ENCODE measurements at regions not wholly inside any gene's neighbourhood (a gene's known extent, or its start where the extent isn't known, plus 50 kb on each side); places are given as distances from the start of the nearest gene placed in this dataset.

DNA sequence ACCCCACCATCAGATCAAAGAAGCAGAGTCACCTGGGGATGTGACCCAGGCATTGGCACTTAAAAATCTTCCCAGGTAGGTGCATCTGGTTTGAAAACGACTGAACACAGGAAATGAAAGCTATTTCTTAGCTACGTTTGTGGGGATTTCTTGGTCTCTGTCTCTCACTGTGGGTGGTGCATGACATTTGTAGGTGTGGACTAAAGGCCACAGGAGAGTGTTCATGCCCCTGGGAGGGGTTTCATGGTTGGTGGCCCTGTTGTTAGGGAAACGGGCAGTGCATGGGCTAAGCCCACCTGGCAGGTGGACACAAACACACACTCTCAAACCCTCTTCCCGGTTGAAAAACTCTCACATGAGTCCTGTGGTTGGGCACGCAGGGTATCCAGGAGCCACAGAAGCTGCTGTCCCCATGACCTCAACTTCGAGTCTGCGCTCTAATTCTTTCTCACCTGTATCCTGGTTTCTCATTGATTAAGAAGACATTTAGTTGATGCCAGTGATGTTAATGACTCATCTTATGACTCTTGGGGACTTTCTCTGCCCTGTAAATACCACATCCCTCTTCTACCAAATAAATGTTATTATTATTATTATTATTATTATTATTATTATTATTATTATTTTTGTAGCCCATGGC is 119.4 kb downstream of the MRPS6 start:
- intact Hi-C loops (cut with DNase I) = no loop called here
- no peak for DNase-seq (ENCODE audit: low spot score)

DNA sequence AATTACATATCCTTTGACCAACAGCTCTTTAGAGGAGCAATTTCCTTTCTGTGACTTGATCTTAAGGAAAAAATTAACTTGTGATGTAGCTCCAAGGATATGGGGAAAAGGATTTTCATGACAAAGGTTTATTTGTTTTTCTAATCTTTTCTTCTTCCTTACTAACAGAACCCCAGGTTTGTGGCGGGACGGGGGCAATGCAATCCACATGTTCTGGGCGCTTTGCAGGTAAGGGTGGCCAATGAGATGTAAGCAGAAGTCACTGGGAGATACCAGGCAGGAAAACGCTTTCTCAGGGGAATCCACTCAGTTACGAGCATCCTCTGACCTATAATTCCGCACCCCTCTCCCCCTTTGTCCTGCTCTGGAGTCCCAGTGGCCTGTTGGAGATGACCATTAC is 122.0 kb downstream of the MRPS6 start:
- DNase-seq (ENCODE audit: low spot score) = no peak
- intact Hi-C loops (cut with DNase I) = no loop called here

DNA sequence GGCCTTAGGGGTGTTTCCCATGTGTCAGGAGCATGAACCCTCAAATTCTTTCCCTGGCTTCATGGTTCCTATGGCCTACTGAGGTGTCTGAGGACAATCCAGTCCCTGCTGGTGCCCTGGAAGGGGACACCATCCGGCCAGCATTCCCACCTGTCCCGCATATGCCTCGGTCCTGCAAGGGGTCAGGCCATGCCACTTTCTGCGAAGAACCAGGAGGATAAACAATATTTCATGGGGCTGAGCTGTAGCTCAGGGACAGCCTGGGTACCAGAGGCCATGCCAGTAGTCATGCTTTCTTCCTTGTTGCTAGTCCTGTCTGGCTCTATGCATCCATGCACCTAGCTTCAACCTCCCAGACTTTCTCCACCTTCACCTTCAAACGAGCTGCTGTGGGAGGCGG is 123.6 kb downstream of the MRPS6 start:
- intact Hi-C loops (cut with DNase I) = no loop called here
- no peak for DNase-seq (ENCODE audit: low spot score)

DNA sequence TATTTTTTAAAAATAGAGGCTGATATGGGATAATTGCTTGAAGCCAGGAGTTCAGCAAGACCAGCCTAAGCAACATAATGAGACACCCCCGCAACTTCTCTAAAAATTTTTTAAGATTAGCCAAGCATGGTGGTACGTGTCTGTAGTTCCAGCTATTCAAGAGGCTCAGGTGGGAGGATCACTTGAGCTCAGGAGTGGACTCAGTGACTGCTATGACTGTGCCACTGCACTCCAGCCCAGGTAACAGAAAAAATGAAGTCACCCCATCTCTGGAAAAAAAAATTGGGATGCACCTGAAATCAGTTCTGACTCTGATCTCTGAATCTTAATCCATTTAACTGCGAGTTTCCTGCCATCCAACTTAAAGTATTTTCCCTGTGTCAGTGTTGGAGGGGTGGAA is 124.2 kb downstream of the MRPS6 start:
- intact Hi-C loops (cut with DNase I) = no loop called here
- DNase-seq (ENCODE audit: low spot score) = no peak

DNA sequence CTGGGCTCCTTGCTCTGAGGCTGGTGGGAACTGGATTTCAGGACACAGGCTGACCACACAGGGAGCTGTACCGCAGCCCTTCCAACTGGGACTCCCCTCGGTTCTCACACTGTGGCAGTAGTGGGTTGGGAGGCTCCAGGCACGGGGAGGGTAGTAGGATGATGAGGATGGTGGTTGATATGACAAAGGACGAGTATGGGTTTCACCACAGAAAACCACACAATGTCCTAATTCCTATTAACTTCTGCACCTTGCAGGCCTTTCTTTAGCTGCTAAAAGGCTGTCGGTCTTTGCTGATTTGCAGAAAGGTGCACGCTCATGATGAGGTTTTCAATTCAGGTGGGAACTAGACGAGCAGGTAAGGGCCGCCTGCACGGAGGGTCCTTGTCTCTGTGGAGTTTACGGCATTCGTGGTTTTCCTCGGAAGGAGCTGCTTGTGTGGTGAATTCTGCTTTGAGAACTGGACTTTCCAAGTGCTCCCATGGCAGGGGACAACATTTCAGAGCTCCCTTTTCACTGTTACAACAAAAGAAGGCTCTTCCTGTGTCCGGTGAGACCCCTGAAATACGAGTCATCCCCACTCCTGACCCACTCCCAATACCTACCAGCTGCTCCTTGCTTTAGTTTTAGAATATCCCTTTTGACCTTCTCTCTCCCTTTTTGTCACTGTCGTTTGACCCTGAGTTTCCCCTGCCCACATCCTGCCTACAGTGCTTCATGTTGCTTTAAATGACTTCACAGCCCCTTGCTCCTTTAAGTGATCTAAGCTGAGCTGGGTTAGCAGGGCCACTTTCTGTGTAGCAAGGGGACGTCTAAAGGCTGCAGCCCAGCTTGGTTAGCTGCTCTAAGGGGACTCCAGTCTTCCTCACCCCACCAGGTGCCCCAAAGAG is 125.1 kb downstream of the MRPS6 start:
- no peak for DNase-seq (ENCODE audit: low spot score)

DNA sequence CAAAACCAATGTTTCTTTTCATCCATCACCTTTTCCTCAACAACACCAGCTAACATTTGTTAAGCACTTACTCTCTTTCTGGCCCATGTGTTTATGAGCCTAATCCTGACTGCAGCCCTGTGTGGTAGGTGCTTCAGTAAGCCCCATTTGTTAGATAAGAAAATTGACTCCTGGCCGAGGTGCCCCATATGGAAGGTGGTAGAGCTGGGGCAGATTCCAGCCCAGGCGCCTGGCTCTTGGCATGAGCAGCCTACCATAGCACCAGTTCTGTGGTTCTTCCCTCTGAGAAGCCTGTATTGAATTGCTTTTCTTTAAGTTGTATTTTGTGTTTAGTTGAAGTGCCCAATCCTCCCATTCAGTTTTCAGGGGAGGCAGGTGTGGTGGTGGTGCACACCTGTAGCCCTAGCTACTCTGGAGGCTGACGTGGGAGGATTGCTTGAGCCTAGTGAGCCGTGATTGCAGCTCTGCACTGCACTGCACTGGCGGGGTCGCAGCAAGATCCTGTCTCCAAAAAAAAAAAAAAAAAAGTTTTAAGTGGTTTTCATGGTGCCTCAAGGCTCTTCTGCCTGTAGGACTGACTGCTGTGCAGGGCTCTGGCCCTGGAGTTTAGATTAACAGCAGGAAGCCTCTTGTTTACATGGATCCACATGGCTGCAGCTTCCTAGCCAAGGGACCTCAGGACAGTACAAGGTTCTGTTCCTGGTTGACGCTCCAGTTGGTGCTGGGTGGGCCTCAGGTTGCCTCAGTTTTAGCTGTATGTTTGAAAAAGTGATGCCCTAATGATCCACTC is 125.9 kb downstream of the MRPS6 start:
- DNase-seq (ENCODE audit: low spot score) = no peak

More for the DNA sequence above, 125.1 kb downstream of the MRPS6 start:
- intact Hi-C loops (cut with DNase I) = no loop called here

DNA sequence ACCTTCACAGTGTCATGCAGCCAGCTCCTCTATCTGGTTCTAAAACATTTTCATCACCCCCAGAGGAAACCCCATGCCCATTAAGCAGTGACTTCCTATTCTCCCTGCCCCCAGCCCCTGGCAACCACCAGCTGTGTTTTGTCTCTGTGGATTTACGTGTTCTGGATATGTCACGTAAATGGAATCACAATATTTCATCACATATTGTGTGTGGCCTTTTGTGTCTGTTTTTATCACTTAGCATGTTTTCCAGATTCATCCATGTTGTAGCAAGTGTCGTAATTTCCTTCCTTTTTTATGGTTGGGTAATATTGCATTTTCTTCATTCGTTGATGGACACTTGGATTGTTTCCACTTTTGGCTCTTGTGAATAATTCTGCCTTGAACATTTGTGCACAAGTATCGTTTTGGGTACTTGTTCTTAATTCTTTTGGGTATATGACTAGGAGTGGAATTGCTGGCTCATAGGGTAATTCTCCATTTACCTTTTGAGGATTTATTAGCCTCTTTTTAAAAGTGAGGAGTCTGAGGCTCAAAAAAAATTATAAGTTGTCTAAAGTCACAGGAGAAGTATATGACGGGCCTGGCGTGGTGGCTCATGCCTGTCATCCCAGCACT is 127.0 kb downstream of the MRPS6 start:
- no peak for DNase-seq (ENCODE audit: low spot score)
- intact Hi-C loops (cut with DNase I) = loop anchor here (5.0 kb wide), 3 partner anchors 73 to 278 kb away; partner anchors contain the start of genes MRPS6 and SLC5A3

More for the DNA sequence above, 125.9 kb downstream of the MRPS6 start:
- intact Hi-C loops (cut with DNase I) = no loop called here

DNA sequence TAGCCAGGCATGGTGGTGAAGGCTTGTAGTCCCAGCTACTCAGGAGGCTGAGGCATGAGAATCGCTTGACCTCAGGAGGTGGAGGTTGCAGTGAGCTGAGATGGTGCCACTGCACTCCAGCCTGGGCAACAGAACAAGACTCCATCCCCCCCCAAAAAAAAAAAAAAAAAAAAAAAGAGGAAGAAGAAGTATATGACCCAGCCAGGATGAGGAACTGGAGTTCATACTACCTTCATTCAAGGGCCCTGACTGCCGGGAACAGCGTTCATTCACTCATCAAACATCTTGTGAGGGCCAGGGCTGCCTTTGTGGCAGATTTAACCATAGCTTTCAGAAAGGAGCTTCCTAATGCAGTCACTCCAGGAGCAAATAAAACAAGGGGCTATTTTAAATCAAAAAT is 127.6 kb downstream of the MRPS6 start:
- intact Hi-C loops (cut with DNase I) = loop anchor here (5.0 kb wide), 3 partner anchors 74 to 279 kb away; partner anchors contain the start of genes MRPS6 and SLC5A3
- DNase-seq (ENCODE audit: low spot score) = no peak

DNA sequence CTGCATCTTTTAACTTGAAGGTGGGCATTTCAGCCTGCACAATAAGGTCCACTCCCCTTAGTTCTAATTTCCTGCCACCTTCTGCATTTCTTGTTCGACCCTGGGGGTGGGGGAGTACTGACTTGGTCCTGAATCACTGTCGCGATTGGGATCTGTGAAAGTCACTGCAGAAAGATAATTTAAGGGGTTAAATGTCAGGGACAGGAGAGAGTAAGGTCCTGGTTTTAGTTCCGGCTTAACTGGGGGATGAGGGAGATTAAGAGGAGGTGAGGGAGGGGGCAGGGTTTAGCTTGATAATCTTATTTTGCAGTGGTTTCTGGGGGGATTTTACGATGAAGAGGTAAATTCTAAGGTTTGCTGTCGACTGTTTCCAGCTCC is 128.1 kb downstream of the MRPS6 start:
- DNase-seq (ENCODE audit: low spot score) = no peak
- intact Hi-C loops (cut with DNase I) = loop anchor here (5.0 kb wide), 3 partner anchors 74 to 279 kb away; partner anchors contain the start of genes MRPS6 and SLC5A3

DNA sequence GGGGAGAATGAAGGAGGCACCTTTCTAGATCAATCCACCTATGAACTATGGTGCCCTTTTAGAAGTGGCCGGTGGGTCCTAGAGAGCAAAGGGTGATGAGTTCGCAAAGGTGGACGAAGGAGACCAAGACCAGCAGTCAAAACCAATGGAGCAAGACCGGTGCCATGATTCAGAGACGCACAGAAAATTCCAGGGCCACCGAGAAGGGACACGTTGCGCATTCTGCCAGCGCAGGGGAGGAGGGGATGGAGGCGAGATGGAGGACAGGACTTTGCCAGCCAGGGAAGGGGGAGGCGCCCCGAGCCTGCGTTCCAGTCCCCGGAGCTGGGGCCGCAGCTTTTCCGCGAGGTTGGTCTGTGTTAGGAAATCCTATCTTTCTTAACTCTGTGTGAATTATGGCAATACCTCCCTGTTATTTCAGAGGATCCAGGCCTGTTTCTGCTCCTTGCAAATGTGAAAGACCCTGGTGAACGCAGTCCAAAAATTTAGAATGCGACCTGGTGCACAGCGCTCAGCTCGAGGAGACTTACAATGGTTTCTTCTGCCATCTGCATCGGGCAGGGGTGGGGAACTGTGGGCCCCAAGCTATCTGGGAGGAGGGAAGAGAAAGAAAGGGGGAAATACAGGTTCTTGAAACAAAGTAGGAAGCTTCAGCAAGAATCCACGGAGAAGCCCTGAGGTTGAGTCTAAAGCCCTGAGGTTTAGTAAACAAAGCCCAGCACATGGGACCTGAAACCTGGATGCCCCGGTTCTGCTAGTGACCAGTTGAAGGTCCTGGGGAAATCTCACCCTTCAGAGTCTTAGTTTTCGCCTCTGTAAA is 129.4 kb downstream of the MRPS6 start:
- intact Hi-C loops (cut with DNase I) = loop anchor here (2.0 to 5.0 kb wide), 4 partner anchors 75 to 280 kb away; partner anchors contain the start of genes MRPS6 and SLC5A3
- DNase-seq (ENCODE audit: low spot score) = no peak

DNA sequence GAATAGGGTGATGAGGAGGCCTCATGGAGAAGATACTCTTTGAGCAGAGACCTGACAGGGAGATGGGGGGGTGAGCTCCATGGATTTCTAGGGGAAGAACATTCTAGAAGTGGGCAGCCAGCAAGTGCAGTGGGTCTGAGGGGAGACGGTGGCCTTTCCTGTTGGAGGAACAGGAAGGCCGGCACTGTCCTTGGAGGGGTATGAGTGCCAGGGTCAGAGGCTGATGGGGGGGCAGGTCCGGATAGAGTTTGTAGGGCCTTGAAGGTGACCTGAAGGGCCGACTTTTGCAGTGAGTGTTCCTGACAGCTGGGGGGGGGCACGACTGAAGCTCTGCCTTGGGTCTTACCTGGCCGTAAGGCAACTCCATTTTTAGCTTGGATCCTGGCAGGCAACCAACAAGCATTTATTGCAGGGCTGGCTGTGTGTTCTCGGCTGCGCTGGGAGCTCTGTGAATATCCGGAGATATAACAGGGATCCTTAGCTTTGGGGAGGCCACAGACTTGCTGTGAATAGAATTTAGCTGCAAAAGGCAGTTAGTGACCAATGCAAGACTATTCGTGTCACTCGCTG is 130.6 kb downstream of the MRPS6 start:
- intact Hi-C loops (cut with DNase I) = loop anchor here (2.0 to 5.0 kb wide), 4 partner anchors 77 to 282 kb away; partner anchors contain the start of genes MRPS6 and SLC5A3
- no peak for DNase-seq (ENCODE audit: low spot score)

DNA sequence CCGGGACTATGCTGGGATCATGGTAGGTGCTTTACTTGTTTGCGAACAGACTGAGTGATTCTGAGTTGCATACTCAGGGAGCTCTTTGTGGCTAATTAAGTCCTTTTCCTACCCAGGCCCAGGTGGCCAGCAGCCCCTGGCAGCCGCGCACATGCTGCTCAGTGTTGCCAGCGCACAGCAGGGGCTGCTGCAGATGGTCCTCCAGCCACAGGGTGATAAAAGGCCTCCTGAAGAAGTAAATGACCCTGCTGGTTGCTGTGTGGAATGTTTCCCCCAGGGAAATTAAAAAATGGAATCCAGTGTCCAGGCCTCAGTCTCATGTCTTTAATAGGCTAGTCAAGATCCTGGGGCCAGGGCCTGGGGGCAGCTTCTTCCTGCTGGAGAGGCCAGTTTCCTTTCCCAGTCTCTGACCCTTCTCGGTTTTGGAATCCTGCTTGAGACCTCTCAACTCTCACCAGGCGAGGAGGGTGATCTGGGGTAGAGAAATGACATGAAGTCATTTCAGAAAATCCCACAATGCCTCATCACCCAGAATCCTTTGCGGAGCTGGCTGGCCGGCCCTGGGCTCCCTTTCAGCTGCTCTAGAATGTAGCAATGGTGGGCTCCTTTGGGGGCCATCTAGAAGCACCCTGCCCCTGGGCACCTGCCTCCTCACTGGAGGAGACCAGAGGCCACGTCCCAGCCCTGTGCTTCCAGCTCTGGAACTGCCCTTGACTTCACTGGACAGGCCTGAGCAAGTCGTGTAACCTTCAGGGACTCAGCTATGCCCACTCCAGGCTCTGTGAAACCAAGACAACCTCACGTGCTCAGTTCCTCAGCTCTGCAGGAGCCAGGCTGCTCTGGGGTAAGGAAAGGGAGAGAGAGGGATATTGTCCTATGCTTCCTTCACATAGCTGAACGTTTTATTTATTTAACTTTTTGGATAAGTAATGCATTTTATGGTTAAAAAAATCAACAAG is 131.4 kb downstream of the MRPS6 start:
- intact Hi-C loops (cut with DNase I) = loop anchor here (5.0 kb wide), 3 partner anchors 77 to 282 kb away; partner anchors contain the start of genes MRPS6 and SLC5A3

DNA sequence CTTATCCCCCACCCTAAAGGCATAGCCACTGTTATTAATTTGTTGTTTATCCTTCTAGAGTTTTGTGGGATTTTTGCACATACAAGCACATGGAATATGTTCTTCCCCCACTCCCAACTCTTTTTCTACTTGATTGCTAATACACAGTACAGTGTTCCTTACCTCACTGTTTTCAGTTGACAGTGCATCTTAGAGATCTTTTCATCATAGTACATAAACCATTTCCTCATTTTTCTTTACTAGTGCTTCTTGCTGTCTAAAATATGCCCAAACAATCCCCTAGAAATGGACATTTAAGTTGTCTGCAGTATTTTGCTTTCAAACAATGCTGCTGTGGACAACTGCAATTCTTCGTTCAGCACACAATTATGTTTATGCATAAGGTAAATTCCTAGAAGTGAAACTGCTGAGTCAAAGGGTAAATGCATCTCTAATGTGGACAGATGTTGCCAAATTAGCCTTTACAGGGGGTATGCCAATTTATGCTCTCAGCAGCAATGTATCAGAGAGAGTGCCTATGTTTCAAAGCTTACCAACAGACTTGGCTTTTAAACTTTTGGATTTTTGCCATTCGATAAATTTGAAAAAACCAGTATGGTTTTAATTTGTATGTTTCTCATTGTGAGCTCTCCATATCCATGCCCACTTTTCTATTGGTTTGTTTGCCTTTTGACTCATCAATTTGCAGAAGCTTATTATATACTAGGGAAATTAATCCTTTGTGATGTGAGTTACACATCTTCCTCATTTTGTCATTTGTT is 132.6 kb downstream of the MRPS6 start:
- intact Hi-C loops (cut with DNase I) = no loop called here
- DNase-seq (ENCODE audit: low spot score) = no peak

More for the DNA sequence above, 131.4 kb downstream of the MRPS6 start:
- DNase-seq (ENCODE audit: low spot score) = no peak

DNA sequence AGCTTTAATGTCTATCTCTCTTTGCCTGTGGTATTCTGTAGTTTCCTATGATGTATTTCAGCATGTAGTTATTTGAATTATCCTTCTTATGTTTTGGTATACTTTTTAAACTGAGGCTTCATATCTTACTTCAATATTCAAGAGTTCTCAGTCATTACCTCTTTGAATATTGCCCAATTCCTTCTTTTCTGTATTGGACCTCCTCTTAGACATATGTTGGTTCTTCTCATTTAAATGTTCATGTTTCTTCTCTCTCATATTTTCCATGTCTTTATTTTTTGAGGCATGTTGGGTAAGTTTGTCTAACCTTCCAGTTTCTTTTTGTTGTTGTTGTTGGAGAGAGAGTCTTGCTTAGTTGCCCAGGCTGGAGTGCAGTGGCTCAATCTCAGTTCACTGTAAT is 140.6 kb downstream of the MRPS6 start:
- intact Hi-C loops (cut with DNase I) = no loop called here
- DNase-seq (ENCODE audit: low spot score) = no peak

DNA sequence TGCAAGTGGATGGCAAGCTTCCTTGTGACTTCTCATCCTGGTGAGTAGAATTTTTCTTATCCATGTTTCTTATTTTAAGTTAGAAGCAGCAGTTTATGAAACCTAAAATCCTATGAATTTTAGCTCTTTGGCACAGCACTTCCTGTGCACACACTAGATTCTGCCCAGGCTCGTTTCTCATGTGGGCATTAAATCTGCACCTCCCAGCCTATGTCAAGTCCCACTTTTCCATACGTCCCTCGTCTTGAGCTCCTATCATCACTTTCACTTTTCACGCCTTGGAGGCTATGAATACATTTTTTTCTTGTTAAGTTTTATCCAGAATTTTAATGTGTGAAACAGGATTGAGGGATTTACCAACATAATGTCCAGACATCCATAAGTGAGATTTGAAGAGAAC is 142.1 kb downstream of the MRPS6 start:
- intact Hi-C loops (cut with DNase I) = no loop called here

DNA sequence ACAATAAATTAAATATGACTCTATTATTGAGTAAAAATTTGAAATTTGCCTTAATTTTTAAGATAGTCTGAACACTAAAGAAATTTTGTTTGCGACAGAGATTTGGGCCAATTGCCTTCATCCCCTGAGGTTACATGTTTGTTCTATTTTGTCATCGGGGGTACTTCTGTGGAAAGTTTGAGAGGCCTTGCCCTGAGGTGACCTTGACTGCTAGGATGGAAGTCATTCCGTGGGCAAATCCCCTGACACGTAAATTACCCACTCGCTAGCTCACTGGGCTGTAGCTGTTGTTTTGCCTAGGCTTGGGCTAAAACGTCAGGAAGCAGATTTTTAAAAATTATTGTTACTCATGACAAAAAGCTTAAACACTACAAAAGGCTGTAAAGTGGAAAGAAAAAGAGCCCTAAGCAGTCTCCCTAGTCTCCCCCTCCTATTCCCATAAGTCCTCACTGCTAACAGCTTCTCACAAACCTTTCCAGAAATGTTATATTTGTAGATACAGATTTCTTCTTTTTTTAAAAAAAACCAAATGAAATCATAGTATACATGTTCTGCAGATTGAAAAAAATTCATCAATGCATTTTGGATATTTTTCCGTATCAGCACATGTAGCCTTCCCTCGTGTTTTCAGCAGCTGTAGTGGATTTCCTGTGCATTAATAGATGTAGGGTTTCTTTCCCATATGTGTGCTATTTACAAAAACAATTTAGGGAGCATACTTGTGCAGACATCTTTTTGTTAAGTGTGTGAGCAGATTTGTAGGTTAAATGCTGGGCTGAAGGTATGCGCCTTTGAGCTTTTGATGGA is 142.7 kb downstream of the MRPS6 start:
- no peak for DNase-seq (ENCODE audit: low spot score)
- intact Hi-C loops (cut with DNase I) = no loop called here

More for the DNA sequence above, 142.1 kb downstream of the MRPS6 start:
- no peak for DNase-seq (ENCODE audit: low spot score)

Measured in cardiac septum (tissue), 1 donor.